Left ventricle myocardium inferior (tissue), 1 donor: ENCODE measurements at regions not wholly inside any gene's neighbourhood (a gene's known extent, or its start where the extent isn't known, plus 50 kb on each side); places are given as distances from the start of the nearest gene placed in this dataset.

ENCODE experiments used
- DNase-seq: peaks from one replicate; pipeline ENCODE4 v3.0.0-alpha.2; 2020
- H3K27ac ChIP-seq: fragments of 200-600 bp; replicated peaks from 2 replicates; pipeline ENCODE4 v1.8.0; 2021
- H3K27me3 ChIP-seq: fragments of 200-600 bp; 2 replicates; pipeline ENCODE4 v1.8.0; 2021; ENCODE audit warnings: low read depth
- H3K36me3 ChIP-seq: fragments of 200-600 bp; 2 replicates; pipeline ENCODE4 v1.8.0; 2021
- H3K4me1 ChIP-seq: fragments of 200-600 bp; 2 replicates; pipeline ENCODE4 v1.8.0; 2021
- H3K4me3 ChIP-seq: fragments of 200-600 bp; 2 replicates; pipeline ENCODE4 v1.8.0; 2021; ENCODE audit warnings: mild to moderate bottlenecking, moderate library complexity
- H3K9me3 ChIP-seq: fragments of 200-600 bp; replicated peaks from 2 replicates; pipeline ENCODE4 v1.8.0; 2021
- intact Hi-C: fragments of 100-400 bp; cut with micrococcal nuclease; formaldehyde crosslinking; loops from one replicate; pipeline ENCODE4 v1.11.0; 2022
- TF ChIP-seq, protein P1 (sequence below): fragments of 200-600 bp; IDR thresholded peaks from 2 replicates; pipeline ENCODE4 v1.8.0; 2021; ENCODE audit warnings: antibody characterized with exemption, mild to moderate bottlenecking, borderline replicate concordance
- donor health status: DM: no; HTN: yes; CAD: no; lungs with severe emphysema.

- H3K36me3 ChIP-seq: no peaks in the 10 kb centered on the region
Observed at GRCh38 chr18:23330423-23330822, 122.7 kb upstream of the RIOK3 start.

DNA sequence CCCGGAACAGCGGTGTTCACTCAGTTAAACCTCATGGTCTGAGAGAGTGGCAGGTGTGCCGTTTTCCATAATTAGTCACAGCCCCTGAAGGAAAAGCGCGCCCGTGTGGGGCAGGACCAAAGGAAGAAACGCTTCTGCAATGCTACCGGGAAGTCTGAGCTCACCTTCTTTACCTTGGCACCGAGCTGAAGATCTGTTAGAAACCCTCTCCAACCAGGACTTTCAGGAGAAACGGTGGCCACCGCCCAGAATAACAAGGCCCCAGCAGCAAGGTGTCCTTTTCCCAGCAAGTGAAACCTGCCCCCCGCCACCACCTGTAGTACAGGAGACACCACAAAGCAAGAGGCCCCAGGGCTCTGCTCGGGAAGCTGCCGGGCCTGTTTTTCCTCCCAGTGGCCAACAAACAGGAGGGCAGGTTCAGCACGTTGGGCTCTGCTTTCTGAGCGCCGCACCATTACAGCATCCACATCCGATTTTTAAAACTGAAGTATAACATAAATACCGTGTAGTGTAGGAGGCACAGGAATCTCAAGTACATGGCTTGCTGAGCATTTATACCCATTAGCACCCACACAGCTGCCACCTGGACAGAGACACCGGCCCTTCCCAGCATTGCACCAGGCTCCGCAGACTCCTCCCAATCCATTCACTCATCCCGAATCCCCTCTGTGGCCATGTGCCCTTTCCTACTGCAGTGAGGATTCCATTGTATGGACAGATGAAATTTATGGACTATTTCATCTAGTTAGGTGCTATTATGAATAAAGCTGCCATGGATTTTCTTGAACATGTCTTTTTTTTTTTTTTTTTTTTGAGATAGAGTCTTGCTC, 121.8 kb upstream of the RIOK3 start:
- intact Hi-C loops: no loop called here
- Histone ChIP-seq H3K4me1 (peaks cover 5% of the 10 kb centered on the region), H3K27me3 (no peaks in the 10 kb centered on the region), H3K27ac (no peak overlapping the region), H3K36me3 (no peaks in the 10 kb centered on the region), H3K9me3 (peaks cover 10% of the 10 kb centered on the region), H3K4me3 (no peak overlapping the region)
- TF ChIP-seq, protein P1, sequence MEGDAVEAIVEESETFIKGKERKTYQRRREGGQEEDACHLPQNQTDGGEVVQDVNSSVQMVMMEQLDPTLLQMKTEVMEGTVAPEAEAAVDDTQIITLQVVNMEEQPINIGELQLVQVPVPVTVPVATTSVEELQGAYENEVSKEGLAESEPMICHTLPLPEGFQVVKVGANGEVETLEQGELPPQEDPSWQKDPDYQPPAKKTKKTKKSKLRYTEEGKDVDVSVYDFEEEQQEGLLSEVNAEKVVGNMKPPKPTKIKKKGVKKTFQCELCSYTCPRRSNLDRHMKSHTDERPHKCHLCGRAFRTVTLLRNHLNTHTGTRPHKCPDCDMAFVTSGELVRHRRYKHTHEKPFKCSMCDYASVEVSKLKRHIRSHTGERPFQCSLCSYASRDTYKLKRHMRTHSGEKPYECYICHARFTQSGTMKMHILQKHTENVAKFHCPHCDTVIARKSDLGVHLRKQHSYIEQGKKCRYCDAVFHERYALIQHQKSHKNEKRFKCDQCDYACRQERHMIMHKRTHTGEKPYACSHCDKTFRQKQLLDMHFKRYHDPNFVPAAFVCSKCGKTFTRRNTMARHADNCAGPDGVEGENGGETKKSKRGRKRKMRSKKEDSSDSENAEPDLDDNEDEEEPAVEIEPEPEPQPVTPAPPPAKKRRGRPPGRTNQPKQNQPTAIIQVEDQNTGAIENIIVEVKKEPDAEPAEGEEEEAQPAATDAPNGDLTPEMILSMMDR: no peak
- no peak for DNase-seq

More at GRCh38 chr18:23330423-23330822, 122.7 kb upstream of the RIOK3 start:
- Histone ChIP-seq H3K9me3 (peaks cover 10% of the 10 kb centered on the region), H3K4me1 (no peaks in the 10 kb centered on the region), H3K4me3 (no peak overlapping the region), H3K27me3 (no peaks in the 10 kb centered on the region), H3K27ac (no peak overlapping the region)
- intact Hi-C loops: no loop called here
- TF ChIP-seq, protein P1: no peak
- no peak for DNase-seq

GRCh38 chr18:23332356-23332755, 120.7 kb upstream of the RIOK3 start:
- TF ChIP-seq, protein P1: no peak
- Histone ChIP-seq H3K27ac (no peak overlapping the region), H3K4me1 (peaks cover 9% of the 10 kb centered on the region), H3K9me3 (peaks cover 10% of the 10 kb centered on the region), H3K4me3 (no peak overlapping the region), H3K27me3 (no peaks in the 10 kb centered on the region), H3K36me3 (no peaks in the 10 kb centered on the region)
- intact Hi-C loops: no loop called here
- no peak for DNase-seq

- Histone ChIP-seq H3K36me3 (no peaks in the 10 kb centered on the region), H3K4me3 (no peak overlapping the region), H3K27ac (no peak overlapping the region), H3K9me3 (peaks cover 10% of the 10 kb centered on the region), H3K4me1 (peaks cover 9% of the 10 kb centered on the region), H3K27me3 (no peaks in the 10 kb centered on the region)
- TF ChIP-seq, protein P1: no peak
- intact Hi-C loops: no loop called here
- DNase-seq: no peak
Observed at GRCh38 chr18:23333827-23334226, 119.3 kb upstream of the RIOK3 start.

DNA sequence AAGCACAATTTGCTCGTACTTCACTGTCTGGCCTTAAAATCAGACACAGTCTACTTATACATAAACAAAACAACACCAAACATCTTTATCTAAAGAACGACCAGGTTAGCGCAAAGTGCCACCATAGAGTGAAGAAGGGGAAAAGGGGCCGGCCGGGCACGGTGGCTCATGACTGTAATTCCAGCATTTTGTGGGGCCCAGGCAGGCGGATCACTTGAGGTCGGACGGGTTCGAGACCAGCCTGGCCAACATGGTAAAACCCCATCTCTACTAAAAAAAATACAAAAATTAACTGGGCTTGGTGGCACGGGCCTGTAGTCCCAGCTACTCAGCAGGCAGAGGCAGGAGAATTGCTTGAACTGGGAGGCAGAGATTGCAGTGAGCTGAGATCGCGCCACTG, 118.5 kb upstream of the RIOK3 start:
- Histone ChIP-seq H3K4me1 (peaks cover 9% of the 10 kb centered on the region), H3K27ac (no peak overlapping the region), H3K4me3 (no peak overlapping the region), H3K27me3 (no peaks in the 10 kb centered on the region), H3K9me3 (peaks cover 4% of the 10 kb centered on the region), H3K36me3 (no peaks in the 10 kb centered on the region)
- TF ChIP-seq, protein P1: no peak
- DNase-seq: no peak
- intact Hi-C loops: no loop called here
